ENCODE measurements at regions not wholly inside any gene's neighbourhood (a gene's known extent, or its start where the extent isn't known, plus 50 kb on each side); places are given as distances from the start of the nearest gene placed in this dataset.
"Not testable (repeated sequence)": the region's sequence is repeated elsewhere in the genome, so short reads cannot be mapped to it uniquely, and the experiment has no call there.

- Histone ChIP-seq H3K27me3 (no peaks in the 10 kb centered on the region), H3K27ac (no peak overlapping the region), H3K4me3 (no peak overlapping the region), H3K9me3 (no peaks in the 10 kb centered on the region), H3K36me3 (no peaks in the 10 kb centered on the region), H3K4me1 (no peaks in the 10 kb centered on the region)
- intact Hi-C loops (cut with DNase I) = no loop called here
- no peak for ATAC-seq
- 28% methylated on average over 3 of the region's 3 CpGs for WGBS (ENCODE audit: insufficient coverage, low coverage, low lambda C conversion rate, missing lambda C conversion rate)
- no peak for DNase-seq
- TF ChIP-seq CTCF (IDR thresholded peaks at IDR 0.05) (no peak), POLR2A (IDR thresholded peaks at IDR 0.05) (no peak)
These were observed 285.1 kb upstream of the PFKP start for GRCh38 chr10:2782265-2782664.

- no peak for ATAC-seq
- DNase-seq = no peak
- TF ChIP-seq POLR2A (IDR thresholded peaks at IDR 0.05) (no peak), CTCF (IDR thresholded peaks at IDR 0.05) (no peak)
- H3K4me3 ChIP-seq = no peak overlapping the region
- no peaks in the 10 kb centered on the region for H3K27me3 ChIP-seq
- no peaks in the 10 kb centered on the region for H3K4me1 ChIP-seq
- no peaks in the 10 kb centered on the region for H3K36me3 ChIP-seq
- H3K27ac ChIP-seq = no peak overlapping the region
- 40% methylated on average over 5 of the region's 5 CpGs for WGBS (ENCODE audit: insufficient coverage, low coverage, low lambda C conversion rate, missing lambda C conversion rate)
- intact Hi-C loops (cut with DNase I) = no loop called here
- H3K9me3 ChIP-seq = no peaks in the 10 kb centered on the region
These were observed 289.5 kb upstream of the PFKP start for GRCh38 chr10:2777666-2778355.

- intact Hi-C loops (cut with DNase I) = no loop called here
- TF ChIP-seq CTCF (IDR thresholded peaks at IDR 0.05) = no peak
- TF ChIP-seq POLR2A (IDR thresholded peaks at IDR 0.05) = no peak
These were observed 294.3 kb upstream of the PFKP start for GRCh38 chr10:2772816-2773631.

GRCh38 chr10:2772135-2772534 lies 295.2 kb upstream of the PFKP start:
- WGBS (ENCODE audit: insufficient coverage, low coverage, low lambda C conversion rate, missing lambda C conversion rate) = 64% methylated on average over 2 of the region's 5 CpGs
- H3K4me3 ChIP-seq = no peak overlapping the region
- intact Hi-C loops (cut with DNase I) = no loop called here
- H3K27ac ChIP-seq = no peak overlapping the region
- no peak for TF ChIP-seq CTCF (IDR thresholded peaks at IDR 0.05)
- no peak for TF ChIP-seq POLR2A (IDR thresholded peaks at IDR 0.05)
- no peaks in the 10 kb centered on the region for H3K4me1 ChIP-seq
- no peaks in the 10 kb centered on the region for H3K36me3 ChIP-seq
- no peaks in the 10 kb centered on the region for H3K27me3 ChIP-seq
- H3K9me3 ChIP-seq = no peaks in the 10 kb centered on the region
- ATAC-seq (no peak), DNase-seq (no peak)

More at GRCh38 chr10:2772816-2773631, 294.3 kb upstream of the PFKP start:
- H3K4me3 ChIP-seq = no peak overlapping the region
- no peaks in the 10 kb centered on the region for H3K9me3 ChIP-seq
- WGBS (ENCODE audit: insufficient coverage, low coverage, low lambda C conversion rate, missing lambda C conversion rate) = 62% methylated on average over 27 of the region's 41 CpGs
- DNase-seq = no peak
- no peaks in the 10 kb centered on the region for H3K27me3 ChIP-seq
- H3K4me1 ChIP-seq = no peaks in the 10 kb centered on the region
- no peak for ATAC-seq
- no peak overlapping the region for H3K27ac ChIP-seq
- H3K36me3 ChIP-seq = no peaks in the 10 kb centered on the region

- ATAC-seq; H3K4me3 ChIP-seq; H3K4me1 ChIP-seq; H3K27me3 ChIP-seq; H3K36me3 ChIP-seq; H3K9me3 ChIP-seq; DNase-seq; H3K27ac ChIP-seq; intact Hi-C loops (cut with DNase I): not testable (repeated sequence)
- WGBS (ENCODE audit: insufficient coverage, low coverage, low lambda C conversion rate, missing lambda C conversion rate) = 57% methylated on average over 5 of the region's 5 CpGs
These were observed 300.1 kb upstream of the PFKP start for GRCh38 chr10:2767293-2767692.

Measured in right lobe of liver (tissue), 6 donors.